GM21723 (cell line): ENCODE measurements at regions not wholly inside any gene's neighbourhood (a gene's known extent, or its start where the extent isn't known, plus 50 kb on each side); places are given as distances from the start of the nearest gene placed in this dataset.

Source experiments
- ATAC-seq: cut with Tn5 transposase; IDR thresholded peaks from one replicate; pipeline ENCODE4 v1.9.1; 2021; ENCODE audit warnings: mild to moderate bottlenecking, moderate library complexity; ENCODE audit not compliant: unreplicated experiment

- no peak for ATAC-seq
Measured at GRCh38 chr17:65407017-65407416, 154.4 kb downstream of the AXIN2 start.

GRCh38 chr17:65406552-65406951 lies 154.9 kb downstream of the AXIN2 start:
- no peak for ATAC-seq

- ATAC-seq: no peak
Measured at GRCh38 chr17:65405563-65405962, 155.9 kb downstream of the AXIN2 start.

- no peak for ATAC-seq
Measured at GRCh38 chr17:65404761-65405160, 156.7 kb downstream of the AXIN2 start.

GRCh38 chr17:65403626-65404025 lies 157.8 kb downstream of the AXIN2 start:
- no peak for ATAC-seq

- ATAC-seq: no peak
Measured at GRCh38 chr17:65402513-65403496, 158.6 kb downstream of the AXIN2 start.

GRCh38 chr17:65401561-65401960 lies 159.9 kb downstream of the AXIN2 start:
- ATAC-seq: no peak

GRCh38 chr17:65400701-65401100 lies 160.7 kb downstream of the AXIN2 start:
- no peak for ATAC-seq

GRCh38 chr17:65398040-65398787 lies 163.2 kb downstream of the AXIN2 start:
- no peak for ATAC-seq

GRCh38 chr17:65395924-65396323 lies 165.5 kb downstream of the AXIN2 start:
- no peak for ATAC-seq

- ATAC-seq: no peak
Measured at GRCh38 chr17:65394811-65395472, 166.5 kb downstream of the AXIN2 start.

- no peak for ATAC-seq
Measured at GRCh38 chr17:65393514-65393913, 167.9 kb downstream of the AXIN2 start.

- no peak for ATAC-seq
Measured at GRCh38 chr17:65389949-65390348, 171.5 kb downstream of the AXIN2 start.

- ATAC-seq: no peak
Measured at GRCh38 chr17:65389426-65389825, 172.0 kb downstream of the AXIN2 start.

GRCh38 chr17:65388911-65389310 lies 172.5 kb downstream of the AXIN2 start:
- no peak for ATAC-seq

- no peak for ATAC-seq
Measured at GRCh38 chr17:65387322-65387721, 174.1 kb downstream of the AXIN2 start.

- no peak for ATAC-seq
Measured at GRCh38 chr17:65385726-65386125, 175.7 kb downstream of the AXIN2 start.

GRCh38 chr17:65385071-65385470 lies 176.4 kb downstream of the AXIN2 start:
- ATAC-seq: no peak

- no peak for ATAC-seq
Measured at GRCh38 chr17:65381152-65381551, 180.3 kb downstream of the AXIN2 start.

GRCh38 chr17:65374966-65375365 lies 186.5 kb downstream of the AXIN2 start:
- no peak for ATAC-seq

- no peak for ATAC-seq
Measured at GRCh38 chr17:65371702-65372101, 189.7 kb downstream of the AXIN2 start.
